ENCODE measurements at regions not wholly inside any gene's neighbourhood (a gene's known extent, or its start where the extent isn't known, plus 50 kb on each side); places are given as distances from the start of the nearest gene placed in this dataset.

DNA sequence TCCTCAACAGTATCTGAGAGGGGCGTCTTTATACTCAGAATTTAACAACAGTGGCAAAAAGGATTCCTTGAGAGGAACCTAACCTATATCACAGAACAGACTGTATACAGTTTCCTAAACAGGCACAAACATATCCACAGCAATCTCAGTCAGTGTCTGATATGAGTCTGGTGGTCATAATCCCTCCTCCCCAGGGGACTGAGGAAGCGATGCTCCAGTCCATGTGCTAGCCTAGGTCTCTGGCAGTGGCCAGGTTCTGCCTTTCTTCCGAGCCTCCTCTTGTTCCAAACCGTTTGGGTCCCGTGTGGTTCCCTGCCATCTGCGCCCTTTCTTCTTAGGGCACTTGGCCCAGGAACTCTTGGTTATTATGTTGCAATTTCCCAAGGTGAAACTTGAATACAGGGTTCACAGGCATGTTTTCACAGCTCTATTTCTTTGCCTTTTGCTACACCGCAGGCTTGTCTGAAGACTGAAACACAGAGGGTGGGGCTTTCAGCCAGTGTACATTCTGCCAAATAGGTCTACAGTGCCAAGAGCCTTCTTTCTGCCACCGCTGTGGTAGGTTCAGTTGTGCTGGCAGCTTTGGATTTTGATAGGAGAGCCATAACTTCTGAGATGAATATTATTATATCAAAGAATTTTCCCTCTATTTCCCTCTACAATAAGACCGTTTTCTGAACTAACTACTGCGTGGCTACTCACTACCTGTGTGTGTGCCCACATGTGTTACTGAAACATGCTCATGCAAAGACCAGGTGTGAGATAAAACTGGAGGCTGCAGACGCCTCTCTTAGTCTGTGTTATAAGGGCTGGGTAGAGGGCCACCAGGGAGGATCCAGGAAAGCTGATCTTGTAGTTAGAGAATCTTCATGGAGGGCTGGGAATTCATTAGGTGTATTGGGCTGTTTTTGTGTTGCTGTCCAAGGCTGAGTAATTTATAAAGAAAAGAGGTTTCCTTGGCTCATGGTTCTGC lies 75.0 kb upstream of the HAAO start:
- intact Hi-C loops (cut with DNase I) = loop anchor here in 5 of 10 donors (2.0 to 10.0 kb wide), 5 partner anchors 40 to 67 kb away; no protein-coding TSS in a partner anchor
- Histone ChIP-seq H3K9me3 (peaks cover 0 to 19% (median 8%) of the 10 kb centered on the region in 11 donors), H3K4me3 (no peak overlapping the region), H3K27me3 (no peaks in the 10 kb centered on the region), H3K27ac (peak overlapping the region; percentile 57 to 95 (median 76)), H3K4me1 (peaks cover 11 to 61% (median 27%) of the 10 kb centered on the region in 9 donors), H3K36me3 (no peaks in the 10 kb centered on the region)
- TF ChIP-seq, protein P1, sequence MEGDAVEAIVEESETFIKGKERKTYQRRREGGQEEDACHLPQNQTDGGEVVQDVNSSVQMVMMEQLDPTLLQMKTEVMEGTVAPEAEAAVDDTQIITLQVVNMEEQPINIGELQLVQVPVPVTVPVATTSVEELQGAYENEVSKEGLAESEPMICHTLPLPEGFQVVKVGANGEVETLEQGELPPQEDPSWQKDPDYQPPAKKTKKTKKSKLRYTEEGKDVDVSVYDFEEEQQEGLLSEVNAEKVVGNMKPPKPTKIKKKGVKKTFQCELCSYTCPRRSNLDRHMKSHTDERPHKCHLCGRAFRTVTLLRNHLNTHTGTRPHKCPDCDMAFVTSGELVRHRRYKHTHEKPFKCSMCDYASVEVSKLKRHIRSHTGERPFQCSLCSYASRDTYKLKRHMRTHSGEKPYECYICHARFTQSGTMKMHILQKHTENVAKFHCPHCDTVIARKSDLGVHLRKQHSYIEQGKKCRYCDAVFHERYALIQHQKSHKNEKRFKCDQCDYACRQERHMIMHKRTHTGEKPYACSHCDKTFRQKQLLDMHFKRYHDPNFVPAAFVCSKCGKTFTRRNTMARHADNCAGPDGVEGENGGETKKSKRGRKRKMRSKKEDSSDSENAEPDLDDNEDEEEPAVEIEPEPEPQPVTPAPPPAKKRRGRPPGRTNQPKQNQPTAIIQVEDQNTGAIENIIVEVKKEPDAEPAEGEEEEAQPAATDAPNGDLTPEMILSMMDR (IDR thresholded peaks at IDR 0.05) = no peak
- ATAC-seq = peak in 1 of 8 donors; percentile 34
- no peak for DNase-seq
- WGBS, 2 donors = 75 to 77% methylated on average over 11 of the region's 11 CpGs

GRCh38 chr2:42865884-42866881 lies 73.8 kb upstream of the HAAO start:
- no peak overlapping the region for H3K4me3 ChIP-seq
- peaks cover 11 to 56% (median 24%) of the 10 kb centered on the region in 9 donors for H3K4me1 ChIP-seq
- H3K36me3 ChIP-seq = no peaks in the 10 kb centered on the region
- H3K9me3 ChIP-seq = peaks cover 0 to 19% (median 8%) of the 10 kb centered on the region in 11 donors
- intact Hi-C loops (cut with DNase I) = loop anchor here in 5 of 10 donors (2.0 to 10.0 kb wide), 5 partner anchors 41 to 69 kb away; no protein-coding TSS in a partner anchor
- peak; percentile 73 to 83 (median 77) for ATAC-seq
- peak overlapping the region; percentile 57 to 95 (median 76) for H3K27ac ChIP-seq
- TF ChIP-seq, protein P1 (IDR thresholded peaks at IDR 0.05) = no peak
- no peaks in the 10 kb centered on the region for H3K27me3 ChIP-seq
- peak; percentile 63 to 70 for DNase-seq
- 49 to 60% methylated on average over 15 of the region's 15 CpGs for WGBS, 2 donors

DNA sequence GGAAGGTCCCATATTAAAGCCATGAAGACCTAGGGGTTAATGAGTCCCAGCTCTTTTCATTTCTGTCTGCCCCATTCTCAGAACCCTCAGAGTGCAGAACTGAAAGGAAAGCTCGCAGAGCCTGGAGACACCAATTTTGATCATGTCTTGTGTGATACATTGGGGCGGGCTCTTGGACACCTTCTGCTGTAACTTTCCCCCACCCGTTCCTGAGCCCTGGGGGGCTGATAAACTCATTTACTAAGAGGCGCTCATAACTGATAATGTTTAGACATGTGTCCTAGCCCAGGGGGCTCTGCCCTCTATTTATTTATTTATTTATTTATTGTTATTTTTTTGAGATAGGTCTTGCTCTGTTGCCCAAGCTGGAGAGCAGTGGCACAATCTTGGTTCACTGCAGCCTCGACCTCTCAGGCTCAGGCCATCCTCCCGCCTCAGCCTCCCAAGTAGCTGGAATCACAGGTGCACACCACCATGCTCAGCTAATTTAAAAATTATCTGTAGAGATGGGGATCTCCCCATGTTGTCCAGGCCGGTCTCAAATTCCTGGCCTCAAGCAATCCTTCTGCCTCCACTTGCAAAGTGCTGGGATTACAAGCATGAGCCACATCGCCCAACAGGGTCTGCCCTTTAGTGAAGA lies 72.4 kb upstream of the HAAO start:
- H3K36me3 ChIP-seq = no peaks in the 10 kb centered on the region
- ATAC-seq = no peak
- 94 to 95% methylated on average over 8 of the region's 8 CpGs for WGBS, 2 donors
- TF ChIP-seq, protein P1 (IDR thresholded peaks at IDR 0.05) = no peak
- H3K4me3 ChIP-seq = no peak overlapping the region
- intact Hi-C loops (cut with DNase I) = loop anchor here in 7 of 10 donors (5.0 to 10.0 kb wide), 6 partner anchors 43 to 70 kb away; no protein-coding TSS in a partner anchor
- no peaks in the 10 kb centered on the region for H3K27me3 ChIP-seq
- H3K27ac ChIP-seq = peak overlapping the region in 4 of 10 donors; percentile 15 to 95 (median 86)
- H3K4me1 ChIP-seq = peaks cover 11 to 56% (median 31%) of the 10 kb centered on the region in 9 donors
- DNase-seq = no peak
- peaks cover 0 to 20% (median 8%) of the 10 kb centered on the region in 11 donors for H3K9me3 ChIP-seq

Measured in heart right ventricle (tissue), 16 donors.